OCI-LY7 (cell line): ENCODE measurements at regions not wholly inside any gene's neighbourhood (a gene's known extent, or its start where the extent isn't known, plus 50 kb on each side); places are given as distances from the start of the nearest gene placed in this dataset.

ENCODE experiments used
- BruUV-seq: library from RNA; stranded (reverse); fragments of 400-500 nt; replicated peaks from 2 replicates; lab custom pipeline; 2021; lab: Mats Ljungman, UMichigan
- CTCF ChIA-PET: fragments of 300-600 bp; sonication (Branson Sonifier 250); formaldehyde crosslinking; loops from one replicate; lab custom pipeline; 2022; ENCODE audit warnings: antibody characterized with exemption; ENCODE audit not compliant: unreplicated experiment; lab: Charles Lee
- POLR2A ChIA-PET: fragments of 300-600 bp; sonication (Branson Sonifier 250); formaldehyde crosslinking; loops from one replicate; lab custom pipeline; 2022; ENCODE audit warnings: antibody characterized with exemption; lab: Charles Lee
- DNase-seq: peaks from one replicate; pipeline ENCODE4 v3.0.0-alpha.2; 2015; ENCODE audit warnings: low spot score
- H2AFZ ChIP-seq: fragments of 200-600 bp; sonication (generic), shearing (Covaris generic); 2 replicates; pipeline ENCODE4 v1.6.1; 2014; ENCODE audit warnings: mild to moderate bottlenecking, antibody characterized with exemption, low read length, moderate library complexity
- H3K27ac ChIP-seq: fragments of 200-600 bp; sonication (generic); 2 replicates; pipeline ENCODE4 v1.5.1; 2014; ENCODE audit warnings: mixed run types, low read depth, mild to moderate bottlenecking, moderate library complexity, low read length, inconsistent platforms; ENCODE audit not compliant: poor library complexity, severe bottlenecking
- H3K36me3 ChIP-seq: fragments of 200-600 bp; sonication (generic); 2 replicates; pipeline ENCODE4 v1.6.1; 2014; ENCODE audit warnings: mild to moderate bottlenecking, antibody characterized with exemption, low read length, moderate library complexity, mixed read lengths; ENCODE audit not compliant: insufficient read depth
- H3K4me1 ChIP-seq: fragments of 200-600 bp; sonication (generic); 2 replicates; pipeline ENCODE4 v1.5.1; 2014; ENCODE audit warnings: mild to moderate bottlenecking, low read length; ENCODE audit not compliant: insufficient read depth, poor library complexity, severe bottlenecking
- H3K4me2 ChIP-seq: fragments of 200-600 bp; sonication (generic); 2 replicates; pipeline ENCODE4 v1.6.1; 2014; ENCODE audit warnings: mild to moderate bottlenecking, low read length
- H3K4me3 ChIP-seq: fragments of 200-600 bp; sonication (generic); 2 replicates; pipeline ENCODE4 v1.5.1; 2014; ENCODE audit warnings: mild to moderate bottlenecking, low read depth, low read length; ENCODE audit not compliant: poor library complexity, severe bottlenecking
- H3K79me2 ChIP-seq: fragments of 200-600 bp; sonication (generic); 2 replicates; pipeline ENCODE4 v1.6.1; 2016; ENCODE audit warnings: low read depth, mild to moderate bottlenecking, low read length, moderate library complexity, mixed read lengths; ENCODE audit not compliant: insufficient read depth
- H3K9me2 ChIP-seq: fragments of 200-600 bp; sonication (generic); 2 replicates; pipeline ENCODE4 v1.6.1; 2016; ENCODE audit warnings: mild to moderate bottlenecking, low read length, mixed read lengths; ENCODE audit not compliant: insufficient read depth
- H3K9me3 ChIP-seq: fragments of 200-600 bp; sonication (generic); 2 replicates; pipeline ENCODE4 v1.6.1; 2014; ENCODE audit warnings: mild to moderate bottlenecking, mixed run types, low read length, mixed read lengths
- H4K20me1 ChIP-seq: fragments of 200-600 bp; sonication (generic); 2 replicates; pipeline ENCODE4 v1.6.1; 2014; ENCODE audit warnings: mild to moderate bottlenecking, antibody characterized with exemption, low read length, moderate library complexity, mixed read lengths; ENCODE audit not compliant: insufficient read depth
- EZH2phosphoT487 ChIP-seq: fragments of 200-600 bp; sonication (generic); IDR thresholded peaks from 2 replicates; pipeline ENCODE4 v1.6.1; 2018; ENCODE audit warnings: low read depth, borderline replicate concordance, mild to moderate bottlenecking, mixed run types, antibody characterized with exemption, low read length, moderate library complexity, mixed read lengths
- intact Hi-C: fragments of 100-400 bp; cut with micrococcal nuclease; formaldehyde crosslinking; loops from one replicate; pipeline ENCODE4 v1.10.0; 2022; ENCODE audit not compliant: unreplicated experiment
- TF ChIP-seq, protein P1 (sequence below): fragments of 200-600 bp; sonication (generic); conservative IDR thresholded peaks from 2 replicates; pipeline ENCODE4 v1.5.1; 2014; ENCODE audit warnings: mild to moderate bottlenecking, antibody characterized with exemption, low read length, moderate library complexity, mixed read lengths

DNA sequence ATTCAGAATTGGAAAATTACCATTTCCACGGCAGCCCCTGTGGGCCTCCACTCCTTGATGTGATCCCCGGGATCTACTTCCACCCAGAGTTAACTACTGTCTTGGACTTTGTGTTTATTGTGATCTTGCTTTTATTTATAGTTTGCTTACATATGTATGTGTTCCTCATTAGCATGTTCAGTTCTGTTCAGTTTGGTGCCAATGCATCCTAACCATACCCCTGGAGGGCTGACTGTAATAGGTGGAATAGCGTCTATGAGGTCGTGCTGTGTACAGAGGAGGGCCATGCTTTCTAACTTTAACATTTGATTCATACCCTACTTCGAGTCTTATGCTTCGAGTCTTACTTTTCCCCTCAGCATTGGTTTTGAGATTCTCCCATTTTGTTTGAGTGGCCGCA is 104.3 kb upstream of the SLC24A3 start:
- H3K79me2 ChIP-seq: no peaks in the 10 kb centered on the region
- H3K9me2 ChIP-seq: no peaks in the 10 kb centered on the region
- ChIA-PET CTCF (no interaction called here), POLR2A (no interaction called here)
- intact Hi-C loops: no loop called here
- no peak for DNase-seq
- no peaks in the 10 kb centered on the region for H3K4me1 ChIP-seq
- no peak overlapping the region for H3K4me2 ChIP-seq
- no peak overlapping the region for H3K27ac ChIP-seq
- no peak overlapping the region for H2AFZ ChIP-seq
- TF ChIP-seq, protein P1, sequence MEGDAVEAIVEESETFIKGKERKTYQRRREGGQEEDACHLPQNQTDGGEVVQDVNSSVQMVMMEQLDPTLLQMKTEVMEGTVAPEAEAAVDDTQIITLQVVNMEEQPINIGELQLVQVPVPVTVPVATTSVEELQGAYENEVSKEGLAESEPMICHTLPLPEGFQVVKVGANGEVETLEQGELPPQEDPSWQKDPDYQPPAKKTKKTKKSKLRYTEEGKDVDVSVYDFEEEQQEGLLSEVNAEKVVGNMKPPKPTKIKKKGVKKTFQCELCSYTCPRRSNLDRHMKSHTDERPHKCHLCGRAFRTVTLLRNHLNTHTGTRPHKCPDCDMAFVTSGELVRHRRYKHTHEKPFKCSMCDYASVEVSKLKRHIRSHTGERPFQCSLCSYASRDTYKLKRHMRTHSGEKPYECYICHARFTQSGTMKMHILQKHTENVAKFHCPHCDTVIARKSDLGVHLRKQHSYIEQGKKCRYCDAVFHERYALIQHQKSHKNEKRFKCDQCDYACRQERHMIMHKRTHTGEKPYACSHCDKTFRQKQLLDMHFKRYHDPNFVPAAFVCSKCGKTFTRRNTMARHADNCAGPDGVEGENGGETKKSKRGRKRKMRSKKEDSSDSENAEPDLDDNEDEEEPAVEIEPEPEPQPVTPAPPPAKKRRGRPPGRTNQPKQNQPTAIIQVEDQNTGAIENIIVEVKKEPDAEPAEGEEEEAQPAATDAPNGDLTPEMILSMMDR: no peak
- TF ChIP-seq EZH2phosphoT487: no peak
- no peak overlapping the region for H3K4me3 ChIP-seq
- no peaks in the 10 kb centered on the region for H4K20me1 ChIP-seq
- no peaks in the 10 kb centered on the region for H3K36me3 ChIP-seq
- H3K9me3 ChIP-seq: no peaks in the 10 kb centered on the region
- no TSS peak for BruUV-seq

DNA sequence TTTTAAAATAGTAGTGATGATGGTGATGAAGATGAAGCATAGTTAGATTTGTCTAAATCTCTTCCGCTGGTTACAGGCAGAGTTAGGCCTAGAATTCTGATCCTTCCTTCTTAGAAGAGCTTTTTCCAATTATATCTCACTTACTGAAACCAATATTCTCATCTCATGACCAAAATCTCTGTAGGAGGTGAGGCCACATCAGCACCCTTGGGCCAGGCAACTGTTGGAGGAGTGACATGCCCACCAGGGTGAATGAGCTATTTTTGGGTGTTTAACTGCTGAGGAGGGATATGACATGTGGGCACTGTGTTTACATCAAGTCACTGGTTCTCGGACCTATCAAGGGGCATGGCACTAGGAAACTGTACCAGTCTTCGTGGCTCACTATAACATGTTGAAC is 102.2 kb upstream of the SLC24A3 start:
- H3K9me3 ChIP-seq: no peaks in the 10 kb centered on the region
- BruUV-seq: no TSS peak
- H3K79me2 ChIP-seq: no peaks in the 10 kb centered on the region
- CTCF ChIA-PET: no interaction called here
- DNase-seq: no peak
- H3K9me2 ChIP-seq: no peaks in the 10 kb centered on the region
- H3K27ac ChIP-seq: no peak overlapping the region
- TF ChIP-seq, protein P1: no peak
- TF ChIP-seq EZH2phosphoT487: no peak
- POLR2A ChIA-PET: no interaction called here
- H2AFZ ChIP-seq: no peak overlapping the region
- no peak overlapping the region for H3K4me3 ChIP-seq
- intact Hi-C loops: no loop called here
- H4K20me1 ChIP-seq: no peaks in the 10 kb centered on the region
- H3K4me1 ChIP-seq: no peaks in the 10 kb centered on the region
- no peak overlapping the region for H3K4me2 ChIP-seq
- no peaks in the 10 kb centered on the region for H3K36me3 ChIP-seq

DNA sequence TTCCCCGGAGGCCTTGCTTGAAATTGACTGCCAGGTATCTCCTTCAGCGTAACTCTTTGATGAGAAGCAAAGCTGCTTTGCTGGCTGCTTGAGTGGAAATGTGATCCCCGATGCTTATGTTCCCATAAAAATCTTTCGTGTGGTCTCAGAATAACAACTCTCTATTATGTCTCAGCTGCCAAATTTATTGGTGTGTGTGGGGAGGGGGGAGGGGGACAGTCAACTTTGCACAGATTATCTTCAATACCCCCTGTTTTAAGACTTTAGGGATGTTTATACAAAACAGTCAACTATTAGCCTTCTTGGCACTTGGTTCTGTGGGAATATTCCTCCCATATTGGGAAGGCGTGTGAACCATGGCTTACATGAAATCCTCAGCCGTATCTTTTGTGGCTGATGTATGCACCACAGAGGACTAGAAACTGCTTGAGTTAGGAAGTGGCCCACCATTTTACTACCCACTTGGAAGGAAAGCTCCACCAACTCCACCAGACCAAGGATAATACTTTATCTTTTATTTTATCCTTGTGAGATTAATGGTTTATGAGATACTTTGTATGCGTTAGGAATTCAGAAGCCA is 101.5 kb upstream of the SLC24A3 start:
- Histone ChIP-seq H4K20me1 (no peaks in the 10 kb centered on the region), H3K9me2 (no peaks in the 10 kb centered on the region), H3K4me3 (no peak overlapping the region), H3K4me1 (no peaks in the 10 kb centered on the region), H3K9me3 (no peaks in the 10 kb centered on the region), H3K79me2 (no peaks in the 10 kb centered on the region), H3K27ac (no peak overlapping the region), H3K4me2 (no peak overlapping the region), H2AFZ (no peak overlapping the region), H3K36me3 (no peaks in the 10 kb centered on the region)
- ChIA-PET CTCF (no interaction called here), POLR2A (no interaction called here)
- TF ChIP-seq, protein P1: no peak
- TF ChIP-seq EZH2phosphoT487: no peak
- DNase-seq: no peak
- BruUV-seq: no TSS peak
- intact Hi-C loops: no loop called here
